HG02973 (cell line): ENCODE measurements at regions not wholly inside any gene's neighbourhood (a gene's known extent, or its start where the extent isn't known, plus 50 kb on each side); places are given as distances from the start of the nearest gene placed in this dataset.

Experiments
- ATAC-seq: cut with Tn5 transposase; IDR thresholded peaks from one replicate; pipeline ENCODE4 v1.9.1; 2021; ENCODE audit warnings: moderate library complexity; ENCODE audit not compliant: unreplicated experiment

DNA sequence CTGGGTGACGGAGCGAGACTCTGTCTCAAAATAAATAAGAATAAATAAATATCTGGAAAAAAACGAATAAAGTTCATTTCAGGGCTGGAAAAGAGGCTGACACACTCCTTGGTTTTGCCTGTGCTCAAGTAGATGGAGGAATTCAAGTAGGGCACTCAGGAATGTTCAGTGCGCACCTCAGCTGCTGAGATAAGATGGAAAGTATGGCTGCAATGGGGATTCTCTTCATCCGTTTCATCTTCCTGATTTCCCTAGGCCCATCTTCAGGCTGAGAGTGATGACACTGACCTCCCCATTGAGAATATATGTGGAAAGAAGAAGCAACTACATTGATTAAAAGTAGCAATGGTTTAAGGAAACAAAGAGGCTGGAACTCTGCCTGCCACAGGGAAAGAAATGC lies 130.5 kb upstream of the ZNF644 start:
- ATAC-seq, result no peak

DNA sequence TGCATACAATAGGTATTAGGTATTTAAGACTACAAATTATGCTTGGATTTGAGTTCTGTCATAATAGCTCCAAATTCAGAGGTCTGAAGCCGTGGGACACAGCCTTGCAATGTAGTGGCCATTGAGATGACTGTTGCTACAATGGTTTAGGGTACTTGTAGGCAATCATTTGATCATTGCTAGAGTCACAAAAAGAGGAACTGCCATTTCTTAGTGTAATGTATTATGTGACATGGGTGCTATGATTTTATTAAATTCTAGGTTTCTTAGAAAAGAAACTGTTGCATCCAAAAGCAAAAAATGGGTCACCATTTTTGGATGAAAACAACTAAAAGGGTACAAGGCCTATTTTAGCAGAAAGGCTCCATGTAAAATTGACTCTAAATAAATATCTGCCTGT lies 129.9 kb upstream of the ZNF644 start:
- no peak for ATAC-seq

DNA sequence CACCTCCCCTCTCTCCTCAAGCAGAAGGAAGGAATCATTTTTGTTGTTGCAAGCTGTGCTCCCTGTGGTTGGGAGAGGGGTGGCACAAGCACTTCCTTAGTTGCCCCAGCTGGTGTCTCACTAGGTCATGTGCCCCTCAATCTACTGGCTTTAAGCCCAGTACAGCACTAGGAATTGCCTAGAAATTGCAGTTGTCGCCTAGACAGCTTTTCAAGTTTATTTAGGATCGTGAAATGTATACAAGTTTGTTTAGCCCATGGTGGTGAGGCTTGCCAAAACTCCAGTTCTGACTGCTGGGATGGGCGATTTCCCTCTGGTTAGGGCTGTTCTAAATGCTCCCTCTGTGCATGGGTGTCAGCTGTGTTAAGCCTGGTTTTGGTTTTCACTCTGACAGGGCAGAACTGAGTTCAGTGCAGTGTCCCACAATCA lies 126.8 kb upstream of the ZNF644 start:
- no peak for ATAC-seq

GRCh38 chr1:91141858-91142257 lies 120.0 kb upstream of the ZNF644 start:
- no peak for ATAC-seq

DNA sequence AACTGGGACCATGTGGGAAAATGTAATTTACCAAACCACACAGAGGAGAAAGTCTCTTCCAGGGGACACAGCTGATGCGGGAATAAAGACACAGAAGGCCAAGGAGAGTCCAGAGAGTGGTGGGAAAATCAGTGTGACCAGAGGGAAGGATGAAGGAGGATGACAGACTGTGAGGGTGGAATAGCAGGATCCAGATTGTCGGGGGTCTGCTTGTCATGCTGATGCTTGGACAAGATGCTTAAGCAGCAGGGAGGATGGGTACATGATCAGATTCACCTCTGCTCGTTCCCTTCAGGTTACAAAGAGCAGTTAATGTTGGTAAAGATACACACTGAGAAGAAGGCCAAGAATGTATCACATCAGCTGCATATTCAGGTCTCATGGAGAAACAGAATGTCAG lies 117.1 kb upstream of the ZNF644 start:
- ATAC-seq, result no peak

DNA sequence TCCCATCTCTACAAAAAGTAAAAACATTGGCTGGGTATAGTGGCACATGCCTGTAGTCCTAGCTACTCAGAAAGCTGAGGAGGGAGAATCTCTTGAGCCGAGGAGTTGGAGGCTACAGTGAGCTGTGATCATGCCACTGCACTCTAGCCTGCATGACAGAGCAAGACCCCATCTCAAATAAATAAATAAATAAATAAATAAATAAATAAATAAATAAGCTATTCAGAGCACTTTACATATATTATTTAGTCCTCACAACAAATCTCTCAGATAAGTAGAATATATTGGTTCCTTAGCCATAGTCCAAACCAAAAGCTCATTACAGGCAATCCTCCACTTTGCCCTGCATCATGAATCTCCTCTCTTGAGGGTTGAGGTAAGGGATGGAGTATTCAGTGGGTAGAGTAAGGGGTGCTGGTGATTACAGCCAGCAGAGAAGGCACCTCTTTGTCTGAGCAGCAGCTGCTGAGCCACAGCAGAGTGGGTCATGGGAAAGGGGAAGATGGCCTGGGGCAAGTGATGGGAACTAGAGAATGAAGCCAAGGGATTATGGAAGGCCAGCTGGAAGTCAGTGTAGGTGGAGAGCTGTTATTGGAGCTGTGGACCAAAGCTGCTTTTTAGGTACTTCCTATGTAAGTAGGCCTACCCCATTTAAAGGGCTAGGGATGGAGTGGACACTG lies 115.5 kb upstream of the ZNF644 start:
- ATAC-seq, result no peak

DNA sequence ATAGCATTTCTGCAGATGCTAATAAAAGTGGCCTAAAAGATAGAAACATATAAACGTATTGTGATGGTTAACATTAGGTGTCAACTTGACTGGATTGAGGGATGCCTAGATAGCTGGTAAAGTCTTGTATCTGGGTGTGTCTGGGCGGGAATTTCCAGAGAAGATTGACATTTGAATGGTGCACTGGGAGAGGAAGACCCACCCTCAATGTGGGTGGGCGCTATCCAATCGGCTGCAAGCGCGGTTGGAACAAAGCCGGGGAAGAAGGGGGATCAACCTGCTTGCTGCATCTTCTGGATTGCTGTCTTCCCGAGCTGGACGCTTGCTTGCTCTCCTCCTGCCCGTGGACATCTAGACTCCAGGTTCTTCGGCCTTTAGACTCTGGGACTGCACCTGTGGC lies 114.0 kb upstream of the ZNF644 start:
- ATAC-seq, result no peak

DNA sequence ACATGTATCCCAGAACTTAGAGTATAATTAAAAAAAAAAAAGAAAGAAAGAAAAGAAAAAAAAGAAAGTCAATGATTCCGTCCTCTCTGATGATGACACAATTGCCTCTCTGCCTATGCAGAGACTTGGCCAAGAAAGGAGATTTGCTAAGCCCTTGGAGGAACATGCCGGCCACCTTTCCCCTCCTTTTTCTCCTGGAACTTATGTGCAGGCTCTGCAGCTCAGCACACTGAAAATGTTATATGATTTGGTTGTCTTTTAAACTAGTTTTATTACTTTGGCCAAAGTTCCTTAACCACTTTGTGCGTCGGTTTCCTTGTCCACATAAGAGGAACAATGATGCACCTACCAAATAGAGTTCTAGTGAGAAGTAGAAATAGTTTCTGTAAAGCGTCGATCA lies 111.4 kb upstream of the ZNF644 start:
- ATAC-seq, result no peak

DNA sequence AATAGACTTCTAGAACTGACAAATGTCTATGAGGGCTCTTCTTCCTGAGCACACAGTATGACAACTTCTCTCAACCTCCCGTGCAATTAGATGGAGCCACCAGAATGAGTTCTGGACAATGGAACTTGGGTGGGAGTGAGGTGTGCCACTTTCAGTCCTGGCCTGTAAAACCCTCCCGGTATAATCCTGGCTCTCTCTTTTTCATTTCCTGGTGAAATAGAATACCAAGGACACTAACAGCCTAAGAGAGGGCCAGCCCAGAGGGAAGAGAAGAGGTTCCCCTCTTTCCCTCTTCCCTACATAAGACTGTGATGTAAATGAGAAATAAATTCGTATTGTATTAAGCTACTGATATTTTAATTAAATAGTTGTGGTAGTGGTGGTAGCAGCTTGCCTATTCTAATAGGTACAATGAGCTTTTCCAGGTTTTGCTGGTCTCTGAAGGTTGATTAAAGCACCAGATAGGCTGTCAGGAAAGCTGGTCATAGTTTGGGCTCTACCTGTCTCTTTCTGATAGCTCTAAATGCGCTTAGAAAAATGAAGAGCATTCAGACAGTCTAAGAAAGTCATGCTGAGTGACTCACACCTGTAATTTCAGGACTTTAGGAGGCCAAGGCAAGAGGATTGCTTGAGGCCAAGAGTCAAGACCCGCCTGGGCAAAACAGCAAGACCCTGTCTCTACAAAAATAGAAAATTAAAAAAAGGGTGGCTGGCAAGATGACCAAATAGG lies 108.6 kb upstream of the ZNF644 start:
- no peak for ATAC-seq

- no peak for ATAC-seq
Observed at GRCh38 chr1:91129458-91129857, 107.6 kb upstream of the ZNF644 start.

DNA sequence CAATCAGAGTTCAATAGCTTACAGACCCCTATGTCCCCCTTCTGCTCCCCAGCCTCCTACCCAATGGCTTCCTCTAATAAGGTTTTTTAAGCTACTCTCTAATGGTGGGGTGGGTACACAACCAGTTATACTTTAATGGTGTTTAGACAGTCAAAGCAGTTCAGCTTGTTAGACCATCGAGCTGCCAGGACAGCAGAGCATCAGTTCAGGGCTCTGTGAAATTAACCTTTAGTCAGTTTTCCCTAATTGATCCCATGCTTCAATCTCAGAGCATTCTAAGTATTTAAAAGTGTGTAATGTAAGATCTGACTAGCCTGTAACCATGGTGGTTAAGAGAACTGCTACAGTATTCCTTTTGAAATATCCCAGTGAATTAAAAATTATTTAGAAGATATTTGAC lies 107.2 kb upstream of the ZNF644 start:
- no peak for ATAC-seq

GRCh38 chr1:91124989-91125417 lies 103.2 kb upstream of the ZNF644 start:
- no peak for ATAC-seq

DNA sequence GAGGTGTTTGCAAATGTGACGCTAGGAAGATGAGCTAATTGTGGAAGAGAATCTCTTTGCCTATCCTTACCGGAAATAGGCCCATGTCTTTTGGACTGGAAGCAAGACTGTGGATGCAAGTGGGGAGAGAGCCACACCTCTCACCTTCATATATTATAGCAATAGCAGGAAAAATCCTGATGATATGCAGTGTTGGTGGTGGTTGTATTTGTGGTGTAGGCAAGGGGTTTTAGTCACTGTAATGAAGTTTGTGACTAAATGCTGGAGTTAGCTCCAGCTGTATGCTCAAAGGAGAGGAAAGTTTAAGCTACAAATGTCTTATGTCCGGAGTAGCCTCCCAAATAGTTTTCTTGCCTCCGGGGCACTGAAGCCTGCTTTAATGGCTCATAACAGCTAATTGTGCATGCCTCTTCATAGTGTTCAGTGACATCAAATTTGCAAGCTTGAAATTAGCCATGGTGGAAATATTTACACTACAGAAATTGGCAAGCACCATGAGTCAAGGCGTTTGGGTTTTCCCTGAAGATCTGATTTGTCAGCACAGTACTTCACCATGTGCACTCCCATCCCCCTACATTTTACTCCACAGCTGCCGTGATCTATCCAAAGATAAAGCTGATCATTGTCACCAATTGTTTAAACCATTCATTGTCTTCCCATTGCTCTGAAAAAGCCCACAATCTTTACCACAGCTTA lies 102.6 kb upstream of the ZNF644 start:
- no peak for ATAC-seq

- no peak for ATAC-seq
Observed at GRCh38 chr1:91123773-91124172, 101.9 kb upstream of the ZNF644 start.

- ATAC-seq, result no peak
Observed at GRCh38 chr1:91123319-91123718, 101.5 kb upstream of the ZNF644 start.

DNA sequence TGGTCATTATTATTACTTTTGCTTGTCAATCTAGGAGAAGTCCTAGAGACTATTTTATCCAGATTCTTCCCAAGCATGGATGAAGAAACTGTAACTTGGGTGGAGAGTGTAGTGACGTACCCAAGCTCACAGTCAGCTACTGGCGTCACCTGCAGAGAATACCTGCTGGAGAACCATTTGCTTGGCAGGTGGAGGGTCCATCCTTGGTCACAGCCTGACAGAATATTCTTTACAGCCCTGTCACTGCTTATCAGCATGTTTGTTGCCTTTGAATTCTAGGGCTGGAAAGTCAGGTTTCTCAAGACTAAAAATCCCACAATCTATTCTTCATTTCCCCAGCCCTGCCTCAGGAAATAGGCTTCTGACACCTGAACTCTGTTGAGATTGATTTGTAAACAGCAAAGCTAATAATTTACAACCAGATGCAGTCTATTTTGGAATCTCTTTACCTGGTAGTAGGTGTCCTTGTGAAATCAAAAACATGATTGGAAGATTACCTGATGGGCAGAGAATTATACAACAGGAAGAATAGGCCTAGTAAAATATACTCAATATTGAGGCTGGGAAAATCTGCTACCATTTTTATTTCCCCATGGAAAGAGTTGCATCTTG lies 100.4 kb upstream of the ZNF644 start:
- no peak for ATAC-seq

GRCh38 chr1:91121366-91121765 lies 99.5 kb upstream of the ZNF644 start:
- no peak for ATAC-seq

GRCh38 chr1:91120936-91121335 lies 99.1 kb upstream of the ZNF644 start:
- ATAC-seq, result no peak

DNA sequence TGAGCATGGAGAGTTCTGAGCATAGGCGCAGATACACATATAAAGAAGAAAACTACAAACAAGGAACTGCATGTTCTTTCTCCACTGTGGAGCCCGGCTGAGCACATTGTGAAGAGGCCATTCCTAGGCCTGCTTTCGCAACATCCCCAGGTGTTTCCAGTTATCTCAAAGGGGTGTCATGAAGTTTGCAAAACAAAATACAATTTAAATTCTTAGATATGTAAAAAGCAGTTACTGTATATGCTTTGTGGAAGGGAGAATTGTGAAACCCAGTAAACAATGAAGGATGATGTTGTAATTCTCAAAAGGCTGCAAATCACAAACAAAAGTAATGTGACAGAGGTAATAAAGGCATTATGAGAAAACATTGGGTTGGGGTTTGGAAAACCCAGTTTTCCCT lies 98.6 kb upstream of the ZNF644 start:
- no peak for ATAC-seq

DNA sequence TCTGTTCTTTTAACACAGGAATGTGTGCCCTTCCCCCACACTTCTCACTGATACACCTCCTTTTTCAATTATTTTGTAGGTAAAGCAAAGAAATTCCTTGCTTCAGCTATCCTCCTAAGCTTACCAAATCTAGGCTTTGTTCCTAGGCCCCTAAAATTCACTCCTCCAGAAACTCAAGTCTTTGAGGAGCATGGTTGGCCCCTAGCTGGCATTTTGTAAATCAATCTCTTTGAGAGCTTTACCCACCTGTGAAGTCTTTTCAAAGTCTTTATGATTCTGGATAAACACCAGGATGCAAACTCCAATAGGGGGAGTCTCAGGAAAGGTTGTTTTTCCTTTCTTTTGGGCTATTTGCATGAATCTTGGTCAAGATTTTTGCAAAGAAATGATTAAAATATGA lies 82.9 kb upstream of the ZNF644 start:
- ATAC-seq, result no peak

- ATAC-seq, result no peak
Observed at GRCh38 chr1:91101328-91101727, 79.5 kb upstream of the ZNF644 start.
